HFFc6 (cell line): ENCODE measurements at regions not wholly inside any gene's neighbourhood (a gene's known extent, or its start where the extent isn't known, plus 50 kb on each side); places are given as distances from the start of the nearest gene placed in this dataset.

Experiments used
- DNase-seq: peaks from one replicate; pipeline ENCODE4 v3.0.0-alpha.2; 2018
- H3K27ac Mint-ChIP-seq: 2 replicates; pipeline ENCODE4 v1.8.0; 2020; ENCODE audit warnings: mild to moderate bottlenecking, mixed read lengths
- H3K27me3 Mint-ChIP-seq: 2 replicates; pipeline ENCODE4 v1.8.0; 2021; ENCODE audit warnings: mild to moderate bottlenecking, moderate library complexity, mixed read lengths; ENCODE audit not compliant: insufficient read depth
- H3K36me3 Mint-ChIP-seq: 2 replicates; pipeline ENCODE4 v1.8.0; 2021; ENCODE audit warnings: low read depth, mixed read lengths
- H3K4me1 Mint-ChIP-seq: 2 replicates; pipeline ENCODE4 v1.8.0; 2020; ENCODE audit warnings: low read depth, mixed read lengths
- H3K4me3 Mint-ChIP-seq: 2 replicates; pipeline ENCODE4 v1.8.0; 2020; ENCODE audit warnings: mild to moderate bottlenecking, moderate library complexity, mixed read lengths
- H3K9me3 Mint-ChIP-seq: 2 replicates; pipeline ENCODE4 v1.8.0; 2020; ENCODE audit warnings: mild to moderate bottlenecking, mixed read lengths
- TF ChIP-seq, protein P1 (sequence below): fragments of 200-600 bp; sonication (generic); IDR thresholded peaks from 2 replicates; pipeline ENCODE4 v1.5.0; 2021; ENCODE audit warnings: antibody characterized with exemption, mild to moderate bottlenecking

DNA sequence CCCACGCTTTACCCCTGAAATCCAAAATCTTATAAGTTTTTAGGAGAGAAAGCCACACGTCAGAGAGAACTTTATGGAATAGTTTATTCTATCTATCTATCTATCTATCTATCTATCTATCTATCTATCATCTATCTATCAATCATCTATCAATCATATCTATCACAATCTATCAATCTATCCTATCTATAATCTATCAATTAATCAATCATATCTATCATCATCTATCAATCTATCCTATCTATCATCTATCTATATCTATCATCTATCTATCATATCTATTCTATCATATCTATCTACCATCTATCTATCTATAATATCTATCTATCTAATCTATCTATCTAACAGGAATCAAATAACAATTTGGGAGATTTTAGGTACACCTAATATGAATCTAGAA lies 115.1 kb downstream of the FGF9 start:
- no peaks in the 10 kb centered on the region for H3K36me3 Mint-ChIP-seq
- H3K27ac Mint-ChIP-seq, result no peak overlapping the region
- TF ChIP-seq, protein P1, sequence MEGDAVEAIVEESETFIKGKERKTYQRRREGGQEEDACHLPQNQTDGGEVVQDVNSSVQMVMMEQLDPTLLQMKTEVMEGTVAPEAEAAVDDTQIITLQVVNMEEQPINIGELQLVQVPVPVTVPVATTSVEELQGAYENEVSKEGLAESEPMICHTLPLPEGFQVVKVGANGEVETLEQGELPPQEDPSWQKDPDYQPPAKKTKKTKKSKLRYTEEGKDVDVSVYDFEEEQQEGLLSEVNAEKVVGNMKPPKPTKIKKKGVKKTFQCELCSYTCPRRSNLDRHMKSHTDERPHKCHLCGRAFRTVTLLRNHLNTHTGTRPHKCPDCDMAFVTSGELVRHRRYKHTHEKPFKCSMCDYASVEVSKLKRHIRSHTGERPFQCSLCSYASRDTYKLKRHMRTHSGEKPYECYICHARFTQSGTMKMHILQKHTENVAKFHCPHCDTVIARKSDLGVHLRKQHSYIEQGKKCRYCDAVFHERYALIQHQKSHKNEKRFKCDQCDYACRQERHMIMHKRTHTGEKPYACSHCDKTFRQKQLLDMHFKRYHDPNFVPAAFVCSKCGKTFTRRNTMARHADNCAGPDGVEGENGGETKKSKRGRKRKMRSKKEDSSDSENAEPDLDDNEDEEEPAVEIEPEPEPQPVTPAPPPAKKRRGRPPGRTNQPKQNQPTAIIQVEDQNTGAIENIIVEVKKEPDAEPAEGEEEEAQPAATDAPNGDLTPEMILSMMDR, result no peak
- H3K4me1 Mint-ChIP-seq, result no peaks in the 10 kb centered on the region
- H3K9me3 Mint-ChIP-seq, result peaks cover 28% of the 10 kb centered on the region
- no peak overlapping the region for H3K4me3 Mint-ChIP-seq
- H3K27me3 Mint-ChIP-seq, result no peaks in the 10 kb centered on the region
- DNase-seq, result no peak

DNA sequence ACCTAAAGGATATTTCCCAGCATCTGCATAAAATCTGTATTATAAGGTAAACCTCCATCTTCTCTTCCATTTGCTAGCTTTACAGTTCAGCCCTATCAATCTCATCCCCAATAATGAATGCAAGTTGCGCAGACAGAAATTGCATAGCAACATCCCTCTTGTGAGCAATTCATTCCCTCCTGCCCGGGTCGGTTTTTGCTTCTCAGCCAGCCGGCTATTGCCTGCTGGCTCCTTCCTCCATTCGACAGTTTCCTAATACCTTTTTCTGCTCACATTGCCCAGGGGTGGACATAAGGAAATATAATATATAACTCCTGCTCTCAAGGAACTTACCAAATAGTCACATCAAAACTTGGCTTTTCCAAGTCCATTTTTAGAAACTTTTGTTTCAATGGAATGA lies 125.2 kb downstream of the FGF9 start:
- peaks cover 12% of the 10 kb centered on the region for H3K36me3 Mint-ChIP-seq

DNA sequence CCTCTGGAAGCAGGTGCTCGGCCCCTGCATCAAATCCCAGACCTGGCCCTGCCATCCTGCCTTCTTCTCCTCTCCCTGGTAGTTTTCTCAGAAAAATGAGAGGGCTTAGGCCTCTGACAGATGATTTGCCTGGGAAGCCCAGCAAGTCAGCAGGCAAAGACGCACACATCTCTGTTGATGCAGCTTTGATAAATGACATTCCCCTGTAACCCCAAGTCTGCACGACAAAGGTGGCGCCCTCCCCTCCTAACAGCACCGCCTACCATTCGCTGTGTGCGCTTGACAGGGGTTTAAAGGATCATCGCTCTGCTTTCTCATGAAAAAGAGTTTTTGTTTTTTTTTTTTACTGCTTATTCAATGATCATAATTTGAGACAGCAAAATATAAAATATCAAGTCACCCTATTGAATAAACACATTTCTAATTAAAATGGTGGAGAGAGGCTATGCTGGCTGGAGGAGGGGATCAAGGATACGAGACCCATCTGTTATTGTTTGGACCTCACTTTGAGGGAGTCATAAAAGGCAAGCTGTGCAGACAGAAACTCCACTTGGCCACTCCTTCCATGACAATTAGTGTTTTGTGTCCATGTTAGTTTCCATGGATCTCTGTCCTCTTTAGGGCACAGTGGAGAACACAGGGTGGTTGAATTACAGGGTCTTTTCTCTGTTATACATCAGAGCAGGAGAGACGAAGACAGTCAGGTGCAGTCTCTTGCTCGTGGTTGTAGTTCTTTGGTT lies 126.1 kb downstream of the FGF9 start:
- peaks cover 12% of the 10 kb centered on the region for H3K36me3 Mint-ChIP-seq
- DNase-seq, result no peak
- no peak overlapping the region for H3K27ac Mint-ChIP-seq

More for the DNA sequence above, 125.2 kb downstream of the FGF9 start:
- Mint-ChIP-seq H3K27me3 (no peaks in the 10 kb centered on the region), H3K4me1 (no peaks in the 10 kb centered on the region), H3K27ac (no peak overlapping the region), H3K9me3 (peaks cover 46% of the 10 kb centered on the region), H3K4me3 (no peak overlapping the region)
- no peak for DNase-seq
- TF ChIP-seq, protein P1, result no peak

DNA sequence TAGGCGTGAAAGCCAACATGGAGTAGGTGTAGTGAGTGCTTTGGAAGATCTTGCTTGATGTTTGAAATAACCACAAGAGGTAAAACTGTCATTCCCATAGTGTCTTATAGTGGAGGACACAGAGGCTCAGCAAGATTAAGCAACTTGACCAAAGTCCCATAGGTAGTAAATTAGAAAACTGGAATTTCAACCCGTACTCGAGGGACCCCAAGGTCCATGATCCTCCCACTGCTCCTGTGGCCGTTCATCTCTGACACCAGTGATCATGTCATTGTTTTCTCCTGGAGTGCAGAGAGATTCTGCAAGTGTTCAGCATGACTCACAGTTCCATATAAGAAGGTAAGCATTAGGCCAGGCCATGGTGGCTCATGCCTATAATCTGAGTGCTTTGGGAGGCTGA lies 126.9 kb downstream of the FGF9 start:
- Mint-ChIP-seq H3K9me3 (peaks cover 45% of the 10 kb centered on the region), H3K4me1 (no peaks in the 10 kb centered on the region), H3K27me3 (no peaks in the 10 kb centered on the region), H3K36me3 (peaks cover 7% of the 10 kb centered on the region), H3K27ac (no peak overlapping the region), H3K4me3 (no peak overlapping the region)
- no peak for DNase-seq
- TF ChIP-seq, protein P1, result no peak

More for the DNA sequence above, 126.1 kb downstream of the FGF9 start:
- H3K4me1 Mint-ChIP-seq, result no peaks in the 10 kb centered on the region
- H3K4me3 Mint-ChIP-seq, result no peak overlapping the region
- H3K9me3 Mint-ChIP-seq, result peaks cover 51% of the 10 kb centered on the region
- no peaks in the 10 kb centered on the region for H3K27me3 Mint-ChIP-seq
- TF ChIP-seq, protein P1, result no peak

DNA sequence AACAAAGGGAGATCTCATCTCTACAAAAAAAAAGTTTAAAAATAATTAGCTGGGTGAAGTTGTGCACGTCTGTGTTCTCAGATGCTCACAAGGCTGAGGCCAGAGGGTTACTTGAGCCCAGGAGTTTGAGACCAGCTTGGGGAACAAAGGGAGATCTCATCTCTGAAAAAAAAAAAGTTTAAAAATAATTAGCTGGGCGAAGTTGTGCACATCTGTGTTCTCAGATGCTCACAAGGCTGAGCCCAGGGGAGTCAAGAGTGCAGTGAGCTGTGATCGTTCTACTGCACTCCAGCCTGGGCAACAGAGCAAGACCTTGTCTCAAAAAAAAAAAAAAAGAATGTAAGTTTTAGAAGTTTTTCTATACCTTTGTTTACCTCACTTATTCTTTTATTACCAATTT lies 127.3 kb downstream of the FGF9 start:
- DNase-seq, result no peak
- Mint-ChIP-seq H3K9me3 (peaks cover 43% of the 10 kb centered on the region), H3K27ac (no peak overlapping the region), H3K36me3 (0 out of 2 replicates have a peak, but pooled peaks cover 6% of the 10 kb centered on the region), H3K27me3 (no peaks in the 10 kb centered on the region), H3K4me3 (no peak overlapping the region), H3K4me1 (no peaks in the 10 kb centered on the region)
- TF ChIP-seq, protein P1, result no peak
